ENCODE measurements at regions not wholly inside any gene's neighbourhood (a gene's known extent, or its start where the extent isn't known, plus 50 kb on each side); places are given as distances from the start of the nearest gene placed in this dataset.
A peak's percentile ranks its signal among the peaks of the same experiment; 100 is the strongest.

DNA sequence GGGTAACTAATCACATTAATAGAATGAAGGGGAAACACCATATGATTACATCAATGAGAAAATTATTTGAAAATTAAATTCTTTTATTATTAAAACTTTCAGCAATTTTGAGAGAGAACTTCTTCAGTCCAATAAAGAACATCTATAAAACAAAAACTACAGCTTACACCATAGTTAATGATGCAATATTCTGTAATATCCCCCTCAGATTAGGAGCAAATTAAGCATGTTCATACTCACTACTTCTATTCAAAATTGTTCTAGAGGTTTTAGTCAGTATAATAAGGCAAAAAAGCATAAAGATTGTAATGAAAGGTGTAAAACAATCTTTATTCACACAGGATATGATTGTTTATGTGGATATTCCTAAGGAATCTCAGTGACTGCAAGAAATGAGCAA, 465.4 kb downstream of the CD109 start:
- FAIRE-seq: no peak

DNA sequence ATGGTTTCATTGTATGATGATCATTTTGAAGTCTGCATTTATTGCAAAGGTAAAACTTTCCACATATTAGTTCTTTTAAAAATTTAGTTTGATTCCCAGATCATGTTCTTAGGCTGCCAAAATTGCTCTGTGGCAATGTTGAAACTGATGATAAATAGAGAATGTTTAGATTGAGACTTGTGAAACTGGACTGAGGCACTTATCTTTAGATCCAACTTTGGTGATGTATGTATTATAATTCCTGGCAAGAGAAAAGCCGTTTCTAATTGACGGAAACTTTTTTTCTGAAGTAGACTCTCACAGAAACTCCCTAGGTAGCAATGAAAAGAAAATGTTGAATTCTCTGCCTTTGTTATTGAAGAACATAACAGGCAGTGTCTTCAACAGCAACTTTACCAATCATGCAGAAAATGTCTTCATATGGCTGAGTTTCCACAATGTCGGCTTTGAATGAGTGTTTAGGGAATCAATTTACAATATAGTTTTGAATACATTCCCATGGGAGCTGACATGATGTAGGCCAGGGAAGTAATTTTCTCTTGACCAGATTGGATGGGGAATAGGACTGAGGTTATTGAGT, 456.2 kb downstream of the CD109 start:
- no peak for FAIRE-seq

DNA sequence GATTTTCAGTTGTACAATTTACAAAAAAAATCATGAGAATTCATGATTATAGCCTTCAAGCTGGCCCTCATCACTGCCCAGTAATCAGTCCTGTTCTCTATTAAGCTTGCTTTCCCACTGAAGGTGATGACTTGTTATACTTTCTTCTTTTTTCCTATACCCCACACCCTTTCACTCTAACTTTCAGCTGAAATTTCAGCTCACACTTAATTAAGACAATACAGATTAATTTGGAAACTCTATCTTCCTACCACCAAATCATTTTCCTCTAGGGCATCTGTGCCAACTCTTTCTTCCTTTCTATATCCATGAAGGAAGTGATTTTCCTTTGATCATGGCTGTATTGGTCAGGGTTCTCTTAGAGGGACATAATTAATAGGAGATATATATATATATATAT, 449.9 kb downstream of the CD109 start:
- no peak for FAIRE-seq

DNA sequence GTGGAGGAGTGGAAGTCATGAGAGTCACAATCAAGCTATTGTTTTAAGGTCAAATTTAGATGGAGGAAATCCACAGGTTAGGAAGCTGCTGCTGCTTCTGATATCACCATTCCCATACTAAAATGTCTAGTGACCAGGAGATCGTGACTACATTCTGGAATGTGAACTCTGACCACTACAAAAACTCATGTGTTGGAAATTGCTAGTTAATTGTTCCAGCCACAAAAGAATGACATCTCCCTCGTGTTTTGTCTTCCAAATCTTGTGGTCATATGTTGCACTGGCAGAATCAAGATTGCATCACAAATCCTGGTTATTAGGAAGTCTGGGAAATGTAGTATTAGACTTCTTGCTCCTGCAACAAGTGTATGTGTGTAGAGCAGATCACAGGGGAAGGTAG, 441.9 kb downstream of the CD109 start:
- no peak for FAIRE-seq

DNA sequence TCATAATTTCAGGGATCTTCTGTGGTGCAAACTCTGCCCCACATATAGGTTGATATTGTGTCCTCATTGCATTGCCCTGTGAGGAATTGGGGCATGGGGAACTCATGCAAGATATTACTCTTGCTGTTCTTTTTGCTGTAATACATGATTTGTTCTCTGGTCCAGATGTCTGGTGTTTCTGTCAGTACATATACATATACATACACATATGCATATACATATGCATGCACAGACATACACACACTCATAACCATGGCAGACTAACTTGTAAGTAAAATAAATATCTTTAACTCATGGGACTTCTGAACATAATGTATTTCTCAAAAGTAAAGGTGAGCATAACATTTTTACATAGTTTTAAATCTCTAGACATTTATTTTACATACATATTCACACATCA, 438.3 kb downstream of the CD109 start:
- no peak for FAIRE-seq

DNA sequence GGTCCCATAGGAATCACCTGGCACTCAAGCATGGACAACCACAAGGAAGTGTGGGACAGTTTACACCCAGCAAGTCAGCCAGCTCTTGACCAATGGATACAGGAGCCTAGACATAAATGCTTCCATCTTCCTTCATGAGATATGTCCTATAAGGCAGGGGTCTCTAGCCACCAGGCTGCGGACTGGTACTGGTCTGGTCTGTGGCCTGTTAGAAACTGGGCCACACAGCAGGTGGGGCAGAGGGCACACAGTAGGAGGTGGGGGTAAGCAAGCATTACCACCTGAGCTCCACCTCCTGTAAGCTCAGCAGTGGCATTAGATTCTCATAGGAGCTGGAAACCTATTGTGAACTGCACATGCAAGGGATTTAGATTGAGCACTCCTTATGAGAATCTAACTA, 437.1 kb downstream of the CD109 start:
- no peak for FAIRE-seq

DNA sequence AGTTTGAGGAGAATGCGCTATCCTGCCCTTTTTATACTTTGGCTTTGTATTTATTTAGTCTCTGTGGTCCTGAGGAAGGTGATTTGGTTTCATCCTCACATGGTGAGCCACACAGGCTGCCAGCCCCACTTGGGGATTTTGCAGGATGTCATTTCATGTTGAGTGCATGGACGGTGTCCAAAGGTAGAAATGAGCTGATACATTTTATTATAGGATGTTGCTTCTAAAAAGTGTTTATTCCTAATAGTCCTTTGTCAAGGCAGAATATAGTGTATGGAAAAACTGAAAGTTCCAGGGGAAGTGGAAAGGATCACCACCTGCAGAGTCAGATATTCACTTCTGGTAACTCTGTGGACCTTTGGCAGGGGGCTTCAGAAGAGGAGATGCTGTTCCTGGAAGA, 434.6 kb downstream of the CD109 start:
- no peak for FAIRE-seq

DNA sequence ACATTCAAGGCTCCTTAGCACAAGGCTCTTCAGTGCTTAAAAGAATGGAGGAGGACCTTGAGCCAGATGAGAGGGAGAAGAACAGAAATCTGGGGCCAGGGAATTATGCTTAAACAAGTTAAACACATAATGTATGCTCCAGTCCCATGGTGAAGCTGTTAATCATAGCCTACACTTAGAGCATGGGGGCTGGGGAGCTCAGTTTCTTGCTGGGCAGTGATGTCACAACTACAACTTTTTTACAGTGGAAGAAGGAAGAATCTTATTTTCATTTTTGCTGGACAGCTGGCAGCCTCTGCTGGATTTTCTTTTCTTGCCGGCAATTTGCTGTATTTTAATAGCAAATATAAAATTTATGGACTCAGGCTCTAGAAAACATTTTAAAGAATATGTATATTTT, 432.5 kb downstream of the CD109 start:
- FAIRE-seq: no peak

DNA sequence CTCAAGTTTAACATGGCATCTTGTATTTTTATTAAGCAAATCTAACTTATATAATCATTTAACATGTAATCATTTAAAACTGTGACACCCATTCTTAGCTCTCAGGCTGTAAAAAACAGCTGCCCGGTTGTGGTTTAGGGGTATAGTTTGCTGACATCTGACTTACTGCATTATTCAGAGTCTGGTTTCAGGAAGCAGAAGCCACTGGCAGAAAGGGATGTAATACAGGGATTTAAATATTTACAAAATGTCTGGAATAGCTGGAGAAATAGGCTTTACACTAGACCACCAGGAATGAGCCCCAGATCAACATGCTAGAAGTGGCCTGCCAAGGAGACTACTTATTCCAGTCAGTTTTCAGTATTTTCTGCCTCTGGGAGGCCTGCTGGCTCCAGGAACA, 421.1 kb downstream of the CD109 start:
- FAIRE-seq: no peak

DNA sequence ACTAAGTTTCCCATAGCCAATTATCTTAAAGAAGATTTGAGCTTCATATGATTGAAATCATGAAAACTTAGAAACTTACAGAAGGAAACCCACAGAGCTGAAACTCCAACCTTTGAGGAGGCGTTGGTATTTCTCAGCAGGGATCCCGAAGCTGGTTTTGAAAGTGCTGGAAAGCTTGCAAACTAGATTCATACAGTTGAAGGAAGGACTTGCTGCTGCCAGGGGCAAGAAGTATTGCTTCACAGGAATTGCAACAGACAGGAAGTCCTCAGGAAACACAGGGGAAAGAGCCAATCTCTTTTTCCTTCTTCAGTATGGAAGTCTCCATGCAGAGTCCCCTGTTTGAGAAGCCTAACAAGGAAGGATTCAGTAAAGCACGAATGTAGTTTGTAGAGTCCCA, 419.7 kb downstream of the CD109 start:
- FAIRE-seq: no peak

DNA sequence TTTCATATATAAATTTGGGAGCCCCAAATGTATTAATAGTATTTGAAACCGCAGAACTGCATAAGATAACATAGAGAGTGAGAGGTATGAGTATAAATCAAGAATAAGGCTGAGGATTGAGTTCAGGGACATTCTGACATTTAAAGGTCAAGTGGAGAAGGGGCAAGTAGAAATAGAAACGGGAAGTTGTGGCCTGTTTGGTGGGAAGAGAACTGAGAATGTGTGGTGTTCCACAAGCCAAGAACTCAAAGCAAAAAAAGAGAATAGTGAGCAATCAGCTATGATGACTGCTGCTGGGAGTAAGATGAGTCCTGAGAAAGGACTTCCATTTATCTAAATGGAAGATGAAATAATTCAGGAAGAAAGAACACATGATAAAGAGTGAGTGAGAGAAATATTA, 418.4 kb downstream of the CD109 start:
- no peak for FAIRE-seq

DNA sequence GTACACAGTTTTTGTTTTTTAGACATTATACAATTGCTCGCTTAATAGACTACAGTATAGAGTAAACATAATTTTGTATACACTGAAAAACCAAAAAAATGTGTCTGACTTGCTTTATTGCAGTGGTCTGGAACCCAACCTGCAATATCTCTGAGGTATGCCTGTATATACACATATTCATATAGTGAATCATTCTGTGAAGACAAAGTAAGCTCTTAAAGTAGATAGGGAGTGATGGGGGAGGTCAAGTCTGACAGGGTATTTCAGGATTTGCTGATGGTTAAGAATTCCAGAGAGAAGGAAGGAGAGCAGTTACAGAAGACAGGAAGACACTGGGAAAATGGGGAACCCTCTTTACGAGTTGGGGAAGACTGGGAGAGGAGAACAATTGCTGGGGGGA, 417.9 kb downstream of the CD109 start:
- no peak for FAIRE-seq

DNA sequence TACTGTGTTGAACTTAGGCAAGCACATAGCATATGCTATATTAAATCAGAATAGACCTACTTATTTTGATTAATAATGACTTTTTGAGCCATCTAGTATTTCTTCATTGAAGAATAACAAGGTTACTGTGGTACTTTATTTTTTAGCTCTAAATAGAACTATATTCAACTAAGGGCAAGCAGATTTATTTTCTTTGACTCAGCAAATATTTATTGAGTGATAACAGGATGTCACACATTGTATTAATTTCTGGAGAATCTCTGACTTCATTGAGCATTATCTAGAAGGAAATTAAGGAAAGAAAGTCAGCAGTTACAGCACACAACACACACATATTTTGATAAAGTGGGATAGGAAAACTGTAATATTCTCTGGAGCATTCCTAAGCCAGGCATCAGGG, 407.4 kb downstream of the CD109 start:
- FAIRE-seq: no peak

DNA sequence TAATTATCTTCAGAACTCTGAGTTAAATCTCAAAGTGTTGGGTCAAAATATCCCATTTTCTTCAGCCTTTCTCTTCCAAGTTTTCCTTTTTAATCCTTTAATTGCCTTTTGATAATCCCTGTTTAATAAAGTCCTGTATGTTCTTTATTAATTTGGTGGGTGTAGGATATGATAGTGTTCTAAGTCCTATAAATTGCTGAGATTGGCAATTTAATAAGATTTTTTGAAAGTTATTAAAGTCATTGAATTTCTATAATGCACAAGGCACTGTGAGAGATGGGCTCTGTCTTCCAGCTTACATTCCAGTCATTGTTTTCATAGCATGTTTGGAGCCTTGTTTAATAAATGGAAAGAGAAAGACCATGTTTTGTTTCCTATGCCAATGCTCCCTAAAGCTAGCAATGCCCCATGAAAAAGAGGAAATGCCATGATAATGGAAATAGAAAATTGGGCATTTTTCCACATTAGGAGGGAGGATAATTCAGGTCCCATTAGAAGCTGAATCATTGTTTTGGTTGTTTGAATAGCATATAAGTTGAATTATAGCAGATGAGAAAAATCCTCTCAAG, 404.8 kb downstream of the CD109 start:
- no peak for FAIRE-seq

DNA sequence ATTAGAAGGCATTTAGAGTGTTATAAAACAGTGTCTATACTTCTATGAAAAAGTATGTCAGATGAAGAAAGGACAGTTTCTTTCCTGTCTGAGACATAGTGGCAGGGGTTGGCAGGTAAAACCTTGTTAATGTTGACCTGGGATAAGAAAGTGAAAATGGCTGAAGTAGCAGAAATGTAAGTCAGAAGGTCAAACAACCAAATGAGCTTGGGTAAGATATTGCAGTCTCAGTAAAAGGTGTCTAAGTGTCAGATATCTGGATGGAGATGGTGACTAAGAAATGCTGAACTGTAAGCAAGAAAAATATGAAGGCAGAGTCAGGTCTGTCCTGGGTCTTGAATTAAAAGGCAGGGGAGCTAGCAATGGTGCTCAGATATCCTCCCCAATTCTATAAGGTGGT, 400.3 kb downstream of the CD109 start:
- FAIRE-seq: no peak

DNA sequence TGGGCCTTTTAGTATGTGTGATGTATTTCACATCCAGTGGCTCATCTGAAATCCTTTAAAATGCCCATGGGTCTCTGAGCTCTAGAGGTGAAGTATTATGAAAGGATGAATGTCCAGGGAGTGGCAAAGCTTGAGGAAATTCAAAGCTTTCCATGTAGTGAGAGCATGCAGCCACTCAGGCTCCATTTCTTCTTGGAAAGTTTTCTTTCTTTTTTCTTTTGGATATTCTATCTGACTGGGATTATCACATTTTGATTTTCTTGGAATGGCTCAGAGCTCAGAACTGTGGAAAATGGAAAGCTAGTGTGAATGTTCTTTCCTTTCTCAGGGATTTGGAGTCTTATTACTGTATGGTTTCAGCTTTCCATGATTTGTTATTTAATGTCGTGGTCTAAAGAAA, 397.4 kb downstream of the CD109 start:
- no peak for FAIRE-seq

DNA sequence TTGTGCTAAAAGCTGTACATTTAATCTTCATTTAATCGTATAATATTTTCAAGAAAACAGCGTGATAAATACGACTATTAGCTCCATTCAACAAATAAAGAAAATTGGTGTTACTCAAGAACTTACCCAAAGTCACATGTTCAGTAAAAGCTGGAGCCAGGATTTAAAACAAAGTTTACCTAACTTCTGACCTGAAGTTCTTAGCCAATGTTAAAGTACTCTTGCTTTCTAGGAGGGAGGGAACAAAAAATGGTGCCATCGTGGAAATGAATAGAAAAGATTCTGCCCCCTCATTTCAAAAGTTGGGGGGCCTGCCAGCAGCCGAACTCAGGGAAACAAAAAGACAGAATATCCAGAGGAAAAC, 395.8 kb downstream of the CD109 start:
- no peak for FAIRE-seq

DNA sequence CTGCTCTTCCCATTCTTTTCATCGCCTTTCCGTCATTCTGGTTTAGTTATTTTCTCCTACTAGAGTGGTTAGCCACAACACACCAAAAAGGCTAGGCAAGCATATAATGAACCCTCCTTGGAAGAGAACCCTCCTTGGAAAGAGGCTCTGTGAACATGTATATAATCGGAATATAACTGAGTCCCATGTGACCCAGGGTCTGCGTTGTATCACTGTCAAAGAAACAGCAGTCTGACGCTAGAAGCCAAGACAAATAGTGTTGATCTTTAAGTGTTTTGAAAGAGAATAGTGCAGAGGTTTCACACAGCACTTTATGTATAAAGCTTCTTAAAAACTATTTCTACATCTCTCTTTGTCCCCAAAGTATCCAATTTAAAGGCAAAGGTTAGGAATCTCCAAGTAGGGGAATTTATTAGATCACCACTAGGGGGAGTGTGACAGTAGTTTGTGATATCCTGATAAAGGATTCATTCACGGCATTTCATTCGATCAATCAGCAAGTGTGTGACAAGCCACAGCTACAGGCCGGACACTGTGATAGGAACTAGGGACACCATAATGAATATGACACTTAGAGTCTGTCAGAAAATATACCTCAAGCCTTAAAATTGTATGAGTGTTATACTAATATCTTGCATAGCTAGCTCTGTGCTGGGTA, 395.3 kb downstream of the CD109 start:
- peak; percentile 34 for FAIRE-seq

DNA sequence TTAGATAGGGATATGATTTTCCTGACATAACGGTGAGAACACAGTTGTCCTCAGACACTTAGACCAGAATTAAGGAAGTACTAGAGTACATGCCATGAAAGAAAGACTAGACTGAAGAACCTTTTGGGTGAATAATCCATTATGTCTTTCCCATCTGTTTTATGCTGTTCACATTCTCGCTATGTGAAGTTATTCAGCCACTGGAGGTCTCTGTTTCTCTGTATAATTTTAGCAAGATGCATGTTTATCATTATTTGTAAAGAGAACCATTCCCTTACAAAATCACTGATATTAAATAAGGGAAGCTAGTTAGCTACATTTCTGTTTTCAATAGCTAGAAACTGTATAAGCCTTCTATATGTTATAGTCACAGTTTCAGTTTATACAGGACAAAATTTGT, 391.9 kb downstream of the CD109 start:
- no peak for FAIRE-seq

DNA sequence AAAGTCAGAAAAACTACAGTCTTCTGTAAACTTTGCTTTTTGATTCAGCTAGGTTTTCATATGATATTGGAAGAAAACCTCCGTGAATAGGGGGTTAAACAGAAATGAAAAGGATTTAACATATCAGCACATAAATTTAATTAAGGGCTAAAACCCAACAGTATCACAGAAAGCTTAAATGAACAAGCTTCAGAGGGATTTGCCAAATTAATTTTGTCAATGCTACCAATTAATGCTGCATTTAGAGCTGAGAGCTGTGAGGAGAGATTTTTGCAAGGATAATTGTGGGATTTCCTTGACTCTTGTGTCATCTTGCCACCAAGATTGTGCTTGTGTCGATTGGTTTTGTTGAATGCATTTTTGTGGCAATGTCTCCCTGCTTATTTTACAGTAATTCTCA, 379.9 kb downstream of the CD109 start:
- no peak for FAIRE-seq

DNA sequence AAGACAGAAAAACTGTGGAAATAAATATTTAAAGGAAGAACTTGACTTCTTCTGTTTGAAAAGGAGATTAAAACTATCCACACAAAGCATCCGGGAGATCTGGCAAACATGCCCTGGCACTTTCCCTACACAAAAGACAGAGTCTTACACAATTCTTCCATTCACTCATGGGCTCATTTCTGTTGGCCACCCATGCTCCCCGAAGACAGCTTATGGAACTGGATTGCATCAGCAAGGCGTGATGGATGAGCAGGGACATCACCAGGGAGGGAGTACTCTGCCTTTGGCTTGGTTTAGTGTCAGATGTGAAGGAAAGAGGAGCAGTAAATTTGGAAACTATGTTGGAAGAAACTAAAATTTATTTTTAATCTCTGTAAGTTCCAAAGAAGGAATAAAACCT, 379.3 kb downstream of the CD109 start:
- no peak for FAIRE-seq

DNA sequence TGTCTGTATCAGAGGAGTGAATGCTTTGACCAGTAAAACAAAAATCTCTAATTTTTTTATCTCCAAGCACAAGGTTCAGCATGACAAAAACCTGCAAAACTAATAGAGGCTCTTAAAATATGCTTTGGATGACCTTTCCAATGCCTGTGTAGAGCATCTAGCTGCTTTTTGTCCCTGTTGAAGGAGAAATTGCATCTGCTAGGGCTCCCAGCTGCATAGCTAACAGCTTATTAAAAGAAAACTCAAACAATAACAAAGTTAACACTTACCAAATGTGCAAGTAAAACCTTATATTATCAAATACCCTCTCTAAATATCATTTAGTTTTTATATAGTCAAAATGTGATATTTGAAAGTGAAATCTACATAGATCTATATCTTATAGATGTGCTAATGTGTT, 378.6 kb downstream of the CD109 start:
- FAIRE-seq: no peak

DNA sequence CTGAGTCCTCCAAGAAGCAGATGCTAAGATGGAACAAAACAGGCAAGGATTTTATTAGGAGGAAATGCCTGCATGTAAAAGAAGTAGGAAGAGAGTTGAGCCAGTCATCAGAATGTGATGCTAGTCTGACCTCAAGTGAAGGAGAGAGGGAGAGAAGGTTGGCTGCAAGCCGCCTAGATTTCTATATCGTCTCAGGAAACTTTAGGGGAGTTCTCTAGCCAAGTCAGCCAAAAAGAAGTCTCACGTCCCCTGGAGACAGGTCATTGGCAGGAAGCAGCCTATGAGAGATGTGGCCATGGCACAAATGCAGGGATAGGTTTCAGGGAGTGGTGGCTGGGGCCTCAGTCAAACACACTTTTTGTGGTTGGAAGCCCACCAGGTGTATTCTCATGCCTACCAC, 378.0 kb downstream of the CD109 start:
- no peak for FAIRE-seq

DNA sequence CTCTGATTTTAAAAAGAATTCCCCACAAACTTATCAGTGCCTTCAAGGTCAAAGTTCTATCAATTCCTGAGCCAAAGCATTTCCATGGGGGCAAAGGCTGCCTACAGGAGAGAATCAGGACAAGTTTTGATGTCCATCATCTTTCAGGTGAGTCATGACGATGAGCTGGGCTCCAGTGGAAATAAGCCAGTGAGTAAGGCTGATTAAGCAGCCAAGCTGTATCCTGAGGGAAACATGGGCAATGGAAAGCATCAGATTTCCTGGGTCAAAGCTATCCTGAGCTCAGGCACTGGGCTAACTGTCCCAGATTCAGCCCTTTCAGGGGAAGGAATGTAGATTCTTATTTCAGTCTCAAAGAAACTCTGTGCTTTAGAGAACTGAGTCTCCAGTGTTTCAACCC, 377.4 kb downstream of the CD109 start:
- no peak for FAIRE-seq

DNA sequence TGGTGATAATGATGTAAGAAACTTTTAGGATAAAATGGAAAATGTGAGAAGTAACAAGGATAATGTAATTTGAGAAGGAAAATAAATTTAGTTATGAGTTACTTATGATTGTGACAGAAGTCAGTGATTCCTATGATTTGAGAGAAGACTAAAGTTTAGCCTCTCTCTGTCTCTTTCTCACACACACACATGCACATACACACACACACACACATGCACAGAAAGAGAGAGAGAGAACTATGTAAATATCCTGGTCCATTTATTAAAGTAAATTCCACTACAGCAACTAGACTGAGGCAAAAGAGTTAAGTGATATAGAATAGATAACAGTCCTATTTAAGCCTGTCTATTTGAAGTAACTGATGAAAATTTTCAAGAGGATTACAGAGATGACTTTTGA, 375.2 kb downstream of the CD109 start:
- no peak for FAIRE-seq

Data from G401.6 (cell line).